Erythroblast (primary cell): ENCODE measurements at regions not wholly inside any gene's neighbourhood (a gene's known extent, or its start where the extent isn't known, plus 50 kb on each side); places are given as distances from the start of the nearest gene placed in this dataset.

ENCODE experiments used
- GATA1 ChIP-seq: IDR thresholded peaks from 2 replicates; pipeline ENCODE4 v1.6.1; 2011; ENCODE audit warnings: low read depth, mild to moderate bottlenecking, control low read depth, low read length, moderate library complexity
- POLR2A ChIP-seq: IDR thresholded peaks from 2 replicates; pipeline ENCODE4 v1.6.1; 2011; ENCODE audit warnings: mild to moderate bottlenecking, low read length

- TF ChIP-seq POLR2A (no peak), GATA1 (no peak)
These were observed 79.2 kb upstream of the HS3ST1 start for GRCh38 chr4:11507920-11508319.
